ENCODE measurements at regions not wholly inside any gene's neighbourhood (a gene's known extent, or its start where the extent isn't known, plus 50 kb on each side); places are given as distances from the start of the nearest gene placed in this dataset.

- Histone ChIP-seq H3K4me3 (no peak overlapping the region), H3K36me3 (no peaks in the 10 kb centered on the region), H3K4me1 (no peaks in the 10 kb centered on the region), H3K27me3 (no peaks in the 10 kb centered on the region), H3K9me3 (no peaks in the 10 kb centered on the region), H3K27ac (no peak overlapping the region)
- ATAC-seq (no peak), DNase-seq (no peak)
- in situ Hi-C loops (cut with MboI; ENCODE audit: low sequenced_read_pairs in 4 of 4), result no loop called here
- no peak for TF ChIP-seq POLR2A (IDR thresholded peaks at IDR 0.05)
- TF ChIP-seq CTCF (IDR thresholded peaks at IDR 0.05 in 4 of 5, conservative IDR thresholded peaks at IDR 0.05 in 1 of 5), result no peak
- intact Hi-C loops (cut with DNase I; ENCODE audit: low total_unique reads), result no loop called here
Measured at GRCh38 chr2:23026671-23027070, 358.3 kb upstream of the KLHL29 start.

GRCh38 chr2:23027396-23027795 lies 357.6 kb upstream of the KLHL29 start:
- Histone ChIP-seq H3K36me3 (no peaks in the 10 kb centered on the region), H3K9me3 (no peaks in the 10 kb centered on the region), H3K27me3 (no peaks in the 10 kb centered on the region), H3K4me1 (no peaks in the 10 kb centered on the region), H3K27ac (no peak overlapping the region), H3K4me3 (no peak overlapping the region)
- in situ Hi-C loops (cut with MboI; ENCODE audit: low sequenced_read_pairs in 4 of 4) (no loop called here), intact Hi-C loops (cut with DNase I; ENCODE audit: low total_unique reads) (no loop called here)
- DNase-seq, result no peak
- TF ChIP-seq POLR2A (IDR thresholded peaks at IDR 0.05) (no peak), CTCF (IDR thresholded peaks at IDR 0.05 in 4 of 5, conservative IDR thresholded peaks at IDR 0.05 in 1 of 5) (no peak)
- ATAC-seq, result no peak

- Histone ChIP-seq H3K36me3 (no peaks in the 10 kb centered on the region), H3K27ac (no peak overlapping the region), H3K4me1 (no peaks in the 10 kb centered on the region), H3K27me3 (no peaks in the 10 kb centered on the region), H3K4me3 (no peak overlapping the region), H3K9me3 (no peaks in the 10 kb centered on the region)
- TF ChIP-seq POLR2A (IDR thresholded peaks at IDR 0.05) (no peak), CTCF (IDR thresholded peaks at IDR 0.05 in 4 of 5, conservative IDR thresholded peaks at IDR 0.05 in 1 of 5) (no peak)
- in situ Hi-C loops (cut with MboI; ENCODE audit: low sequenced_read_pairs in 4 of 4), result no loop called here
- no peak for ATAC-seq
- intact Hi-C loops (cut with DNase I; ENCODE audit: low total_unique reads), result no loop called here
- no peak for DNase-seq
Measured at GRCh38 chr2:23028106-23028505, 356.9 kb upstream of the KLHL29 start.

GRCh38 chr2:23029111-23029510 lies 355.9 kb upstream of the KLHL29 start:
- no peaks in the 10 kb centered on the region for H3K4me1 ChIP-seq
- intact Hi-C loops (cut with DNase I; ENCODE audit: low total_unique reads) (no loop called here), in situ Hi-C loops (cut with MboI; ENCODE audit: low sequenced_read_pairs in 4 of 4) (no loop called here)
- no peak overlapping the region for H3K27ac ChIP-seq
- TF ChIP-seq POLR2A (IDR thresholded peaks at IDR 0.05), result no peak
- TF ChIP-seq CTCF (IDR thresholded peaks at IDR 0.05 in 4 of 5, conservative IDR thresholded peaks at IDR 0.05 in 1 of 5), result no peak
- H3K9me3 ChIP-seq, result no peaks in the 10 kb centered on the region
- DNase-seq (no peak), ATAC-seq (no peak)
- no peak overlapping the region for H3K4me3 ChIP-seq
- H3K27me3 ChIP-seq, result no peaks in the 10 kb centered on the region
- no peaks in the 10 kb centered on the region for H3K36me3 ChIP-seq

GRCh38 chr2:23029951-23030350 lies 355.0 kb upstream of the KLHL29 start:
- H3K4me3 ChIP-seq, result no peak overlapping the region
- no peaks in the 10 kb centered on the region for H3K27me3 ChIP-seq
- intact Hi-C loops (cut with DNase I; ENCODE audit: low total_unique reads), result no loop called here
- in situ Hi-C loops (cut with MboI; ENCODE audit: low sequenced_read_pairs in 4 of 4), result no loop called here
- H3K36me3 ChIP-seq, result no peaks in the 10 kb centered on the region
- H3K27ac ChIP-seq, result no peak overlapping the region
- H3K9me3 ChIP-seq, result no peaks in the 10 kb centered on the region
- H3K4me1 ChIP-seq, result no peaks in the 10 kb centered on the region
- TF ChIP-seq POLR2A (IDR thresholded peaks at IDR 0.05), result no peak
- TF ChIP-seq CTCF (IDR thresholded peaks at IDR 0.05 in 4 of 5, conservative IDR thresholded peaks at IDR 0.05 in 1 of 5), result no peak
- ATAC-seq, result no peak
- no peak for DNase-seq

Measured in gastrocnemius medialis (tissue), 4 donors.